DOHH2 (cell line): ENCODE measurements at regions not wholly inside any gene's neighbourhood (a gene's known extent, or its start where the extent isn't known, plus 50 kb on each side); places are given as distances from the start of the nearest gene placed in this dataset.

ENCODE experiments used
- H3F3A ChIP-seq: fragments of 200-600 bp; sonication (generic), shearing (Covaris generic); 2 replicates; pipeline ENCODE4 v1.6.0; 2016; ENCODE audit warnings: antibody characterized with exemption, mild to moderate bottlenecking; ENCODE audit not compliant: control insufficient read depth, insufficient read depth
- H3K27ac ChIP-seq: fragments of 200-600 bp; sonication (generic); 2 replicates; pipeline ENCODE4 v1.5.1; 2014; ENCODE audit warnings: low read depth, mild to moderate bottlenecking, low read length, moderate library complexity
- H3K27me3 ChIP-seq: fragments of 200-600 bp; sonication (generic); 2 replicates; pipeline ENCODE4 v1.6.1; 2014; ENCODE audit warnings: mild to moderate bottlenecking, low read length, mixed read lengths; ENCODE audit not compliant: control insufficient read depth
- H3K36me3 ChIP-seq: fragments of 200-600 bp; sonication (generic); 2 replicates; pipeline ENCODE4 v1.6.1; 2014; ENCODE audit warnings: mild to moderate bottlenecking, low read length, moderate library complexity, mixed read lengths; ENCODE audit not compliant: control insufficient read depth
- H3K4me1 ChIP-seq: fragments of 200-600 bp; sonication (generic); 2 replicates; pipeline ENCODE4 v1.6.1; 2014; ENCODE audit warnings: mild to moderate bottlenecking, low read length, mixed read lengths; ENCODE audit not compliant: control insufficient read depth
- H3K4me2 ChIP-seq: fragments of 200-600 bp; sonication (generic); 2 replicates; pipeline ENCODE4 v1.6.0; 2014; ENCODE audit warnings: mild to moderate bottlenecking, low read length, moderate library complexity
- H3K4me3 ChIP-seq: fragments of 200-600 bp; sonication (generic); 2 replicates; pipeline ENCODE4 v1.5.1; 2014; ENCODE audit warnings: mild to moderate bottlenecking, low read length, mixed read lengths
- H3K79me2 ChIP-seq: fragments of 200-600 bp; sonication (generic); 2 replicates; pipeline ENCODE4 v1.6.1; 2014; ENCODE audit warnings: mild to moderate bottlenecking, low read length, mixed read lengths; ENCODE audit not compliant: control insufficient read depth
- H3K9me2 ChIP-seq: fragments of 200-600 bp; sonication (generic); replicated peaks from 2 replicates; pipeline ENCODE4 v1.6.1; 2014; ENCODE audit warnings: mild to moderate bottlenecking, low read length, mixed read lengths; ENCODE audit not compliant: control insufficient read depth
- H3K9me3 ChIP-seq: fragments of 200-600 bp; sonication (generic); 2 replicates; pipeline ENCODE4 v1.6.1; 2014; ENCODE audit warnings: antibody characterized with exemption, low read length, mixed read lengths; ENCODE audit not compliant: control insufficient read depth, insufficient read depth
- H4K20me1 ChIP-seq: fragments of 200-600 bp; sonication (generic); 2 replicates; pipeline ENCODE4 v1.6.0; 2014; ENCODE audit warnings: low read depth, mild to moderate bottlenecking, antibody characterized with exemption, low read length, moderate library complexity; ENCODE audit not compliant: control insufficient read depth, insufficient read depth
- CTCF ChIP-seq: fragments of 200-600 bp; sonication (generic); IDR thresholded peaks from one replicate; pipeline ENCODE4 v1.5.1; 2014; ENCODE audit warnings: antibody characterized with exemption, mild to moderate bottlenecking, low read depth, low read length; ENCODE audit not compliant: poor library complexity, severe bottlenecking
- EZH2phosphoT487 ChIP-seq: fragments of 200-600 bp; sonication (generic); IDR thresholded peaks from 2 replicates; pipeline ENCODE4 v1.6.1; 2017; ENCODE audit warnings: borderline replicate concordance, mild to moderate bottlenecking, antibody characterized with exemption, low read length, moderate library complexity, mixed read lengths

GRCh38 chr14:98035396-98035795 lies 1236.6 kb downstream of the BCL11B start:
- Histone ChIP-seq H3K4me2 (no peak overlapping the region), H3K36me3 (no peaks in the 10 kb centered on the region), H4K20me1 (no peaks in the 10 kb centered on the region), H3K79me2 (no peaks in the 10 kb centered on the region), H3K9me2 (no peaks in the 10 kb centered on the region; the same call in 1 of the 2 replicates), H3K27ac (no peak overlapping the region), H3K27me3 (no peaks in the 10 kb centered on the region), H3F3A (no peaks in the 10 kb centered on the region), H3K4me3 (no peak overlapping the region), H3K9me3 (no peaks in the 10 kb centered on the region), H3K4me1 (no peaks in the 10 kb centered on the region)
- no peak for TF ChIP-seq CTCF

GRCh38 chr14:98037831-98038230 lies 1234.2 kb downstream of the BCL11B start:
- Histone ChIP-seq H3K4me3 (no peak overlapping the region), H3K79me2 (no peaks in the 10 kb centered on the region), H3K36me3 (no peaks in the 10 kb centered on the region), H3K9me3 (no peaks in the 10 kb centered on the region), H3K4me2 (no peak overlapping the region), H4K20me1 (no peaks in the 10 kb centered on the region), H3K27ac (no peak overlapping the region), H3K27me3 (no peaks in the 10 kb centered on the region), H3K9me2 (no peaks in the 10 kb centered on the region; the same call in 1 of the 2 replicates), H3K4me1 (no peaks in the 10 kb centered on the region), H3F3A (no peaks in the 10 kb centered on the region)
- no peak for TF ChIP-seq CTCF

- no peaks in the 10 kb centered on the region for H3F3A ChIP-seq
- H3K9me2 ChIP-seq, result no peaks in the 10 kb centered on the region
- no peak overlapping the region for H3K27ac ChIP-seq
- no peaks in the 10 kb centered on the region for H3K9me3 ChIP-seq
- H3K79me2 ChIP-seq, result no peaks in the 10 kb centered on the region
- no peaks in the 10 kb centered on the region for H3K4me1 ChIP-seq
- H4K20me1 ChIP-seq, result no peaks in the 10 kb centered on the region
- no peak overlapping the region for H3K4me2 ChIP-seq
- H3K4me3 ChIP-seq, result no peak overlapping the region
- no peak for TF ChIP-seq CTCF
- no peak for TF ChIP-seq EZH2phosphoT487
- H3K36me3 ChIP-seq, result no peaks in the 10 kb centered on the region
- H3K27me3 ChIP-seq, result no peaks in the 10 kb centered on the region
Measured at GRCh38 chr14:98056946-98057345, 1215.1 kb downstream of the BCL11B start.

GRCh38 chr14:98059106-98059505 lies 1212.9 kb downstream of the BCL11B start:
- no peak overlapping the region for H3K4me3 ChIP-seq
- H4K20me1 ChIP-seq, result no peaks in the 10 kb centered on the region
- H3K36me3 ChIP-seq, result no peaks in the 10 kb centered on the region
- no peaks in the 10 kb centered on the region for H3K4me1 ChIP-seq
- no peaks in the 10 kb centered on the region for H3F3A ChIP-seq
- H3K27ac ChIP-seq, result no peak overlapping the region
- H3K9me3 ChIP-seq, result no peaks in the 10 kb centered on the region
- no peak overlapping the region for H3K4me2 ChIP-seq
- no peak for TF ChIP-seq EZH2phosphoT487
- TF ChIP-seq CTCF, result no peak
- no peaks in the 10 kb centered on the region for H3K79me2 ChIP-seq
- H3K9me2 ChIP-seq, result no peaks in the 10 kb centered on the region
- H3K27me3 ChIP-seq, result no peaks in the 10 kb centered on the region
